ENCODE measurements at regions not wholly inside any gene's neighbourhood (a gene's known extent, or its start where the extent isn't known, plus 50 kb on each side); places are given as distances from the start of the nearest gene placed in this dataset.
A peak's percentile ranks its signal among the peaks of the same experiment; 100 is the strongest.
"Not testable (repeated sequence)": the region's sequence is repeated elsewhere in the genome, so short reads cannot be mapped to it uniquely, and the experiment has no call there.

DNA sequence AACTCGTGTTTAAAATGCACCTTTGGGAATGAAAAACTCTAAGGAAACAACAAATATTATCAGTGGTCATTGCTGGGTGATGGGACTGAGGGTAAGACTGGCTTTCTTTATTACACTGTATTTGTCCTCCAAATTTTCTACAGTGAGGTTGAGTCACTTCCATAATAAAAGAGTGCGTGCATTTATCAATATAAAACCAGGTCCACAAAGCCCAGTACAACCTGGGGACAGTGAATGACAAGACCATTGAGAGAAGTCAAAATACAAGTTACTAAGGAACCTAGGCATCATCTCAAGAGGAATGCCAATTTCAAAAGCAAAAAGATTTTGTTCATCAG lies 76.4 kb downstream of the MAGED4 start:
- Mint-ChIP-seq H3K4me3 (peak overlapping the region; percentile 92 to 98 (median 96)), H3K27me3 (ENCODE audit: low read depth in 3 of 3) (peaks cover 10 to 25% (median 11%) of the 10 kb centered on the region in 3 donors), H3K36me3 (no peaks in the 10 kb centered on the region), H3K9me3 (no peaks in the 10 kb centered on the region), H3K4me1 (peaks cover 14 to 17% of the 10 kb centered on the region in 2 donors), H3K27ac (peak overlapping the region; percentile 94 to 98 (median 96))
- DNase-seq, result no peak

- Mint-ChIP-seq H3K4me1 (peaks cover 14 to 17% of the 10 kb centered on the region in 2 donors), H3K27ac (peak overlapping the region; percentile 94 to 98 (median 96)), H3K27me3 (ENCODE audit: low read depth in 3 of 3) (peaks cover 10 to 25% (median 11%) of the 10 kb centered on the region in 3 donors), H3K4me3 (peak overlapping the region; percentile 92 to 98 (median 96)), H3K36me3 (no peaks in the 10 kb centered on the region), H3K9me3 (no peaks in the 10 kb centered on the region)
- DNase-seq, result peak; percentile 89 to 93 (median 92)
These were observed 76.9 kb downstream of the MAGED4 start for GRCh38 chrX:52261463-52262194.

DNA sequence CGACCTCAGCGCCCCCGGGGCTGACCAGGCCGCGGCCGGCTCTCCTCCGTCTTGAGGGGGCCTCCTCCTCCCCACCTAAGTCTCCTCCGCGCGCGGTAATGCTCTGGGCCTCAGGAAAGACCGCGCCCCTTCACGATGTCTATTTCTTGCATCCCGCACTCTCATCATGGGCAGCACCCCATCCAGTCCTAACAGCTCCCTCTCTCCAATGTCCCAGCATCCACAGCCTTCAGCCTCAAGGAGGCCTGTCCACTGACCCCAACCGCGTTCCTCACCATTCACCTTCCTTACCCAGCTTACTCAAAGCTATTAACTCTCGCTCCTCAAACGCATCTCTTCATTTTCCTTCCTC lies 77.5 kb downstream of the MAGED4 start:
- peaks cover 14 to 17% of the 10 kb centered on the region in 2 donors for H3K4me1 Mint-ChIP-seq
- peak overlapping the region; percentile 92 to 98 (median 96) for H3K4me3 Mint-ChIP-seq
- DNase-seq, result no peak
- peaks cover 9 to 25% (median 9%) of the 10 kb centered on the region in 3 donors for H3K27me3 Mint-ChIP-seq (ENCODE audit: low read depth in 3 of 3)
- no peaks in the 10 kb centered on the region for H3K36me3 Mint-ChIP-seq
- H3K27ac Mint-ChIP-seq, result peak overlapping the region; percentile 94 to 98 (median 96)
- no peaks in the 10 kb centered on the region for H3K9me3 Mint-ChIP-seq

- Mint-ChIP-seq H3K4me3 (no peak overlapping the region), H3K27ac (peak overlapping the region in 1 of 6 donors; percentile 58), H3K9me3 (no peaks in the 10 kb centered on the region), H3K36me3 (no peaks in the 10 kb centered on the region), H3K27me3 (ENCODE audit: low read depth in 3 of 3) (peaks cover 9 to 20% (median 9%) of the 10 kb centered on the region in 3 donors), H3K4me1 (peaks cover 14 to 17% of the 10 kb centered on the region in 2 donors)
- no peak for DNase-seq
These were observed 78.7 kb downstream of the MAGED4 start for GRCh38 chrX:52263417-52263816.

- no peaks in the 10 kb centered on the region for H3K9me3 Mint-ChIP-seq
- peaks cover 9 to 17% (median 12%) of the 10 kb centered on the region in 3 donors for H3K27me3 Mint-ChIP-seq (ENCODE audit: low read depth in 3 of 3)
- peaks cover 14 to 17% of the 10 kb centered on the region in 2 donors for H3K4me1 Mint-ChIP-seq
- H3K27ac Mint-ChIP-seq, result no peak overlapping the region
- DNase-seq, result no peak
- no peak overlapping the region for H3K4me3 Mint-ChIP-seq
- H3K36me3 Mint-ChIP-seq, result no peaks in the 10 kb centered on the region
These were observed 81.0 kb downstream of the MAGED4 start for GRCh38 chrX:52265713-52266112.

DNA sequence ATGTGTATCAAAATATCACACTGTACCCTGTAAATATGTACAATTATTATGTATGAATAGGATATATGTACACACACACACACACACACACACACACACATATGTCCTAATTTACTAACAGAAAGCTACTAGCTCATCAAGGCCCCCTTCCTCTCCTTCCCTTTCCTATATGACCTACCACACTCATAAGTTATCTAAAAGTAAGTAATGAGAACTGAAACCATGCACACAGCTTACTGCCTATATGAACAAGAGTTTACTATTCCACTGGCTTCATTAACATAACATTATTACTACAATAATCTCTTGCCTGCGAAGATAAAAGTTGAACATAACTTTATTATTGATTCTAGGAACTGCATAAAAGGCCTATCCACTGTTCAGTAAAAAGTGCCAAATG lies 83.8 kb downstream of the MAGED4 start:
- not testable (repeated sequence) for H3K9me3 Mint-ChIP-seq; H3K27me3 Mint-ChIP-seq (ENCODE audit: low read depth in 3 of 3); H3K4me1 Mint-ChIP-seq; DNase-seq; H3K27ac Mint-ChIP-seq; H3K36me3 Mint-ChIP-seq; H3K4me3 Mint-ChIP-seq

DNA sequence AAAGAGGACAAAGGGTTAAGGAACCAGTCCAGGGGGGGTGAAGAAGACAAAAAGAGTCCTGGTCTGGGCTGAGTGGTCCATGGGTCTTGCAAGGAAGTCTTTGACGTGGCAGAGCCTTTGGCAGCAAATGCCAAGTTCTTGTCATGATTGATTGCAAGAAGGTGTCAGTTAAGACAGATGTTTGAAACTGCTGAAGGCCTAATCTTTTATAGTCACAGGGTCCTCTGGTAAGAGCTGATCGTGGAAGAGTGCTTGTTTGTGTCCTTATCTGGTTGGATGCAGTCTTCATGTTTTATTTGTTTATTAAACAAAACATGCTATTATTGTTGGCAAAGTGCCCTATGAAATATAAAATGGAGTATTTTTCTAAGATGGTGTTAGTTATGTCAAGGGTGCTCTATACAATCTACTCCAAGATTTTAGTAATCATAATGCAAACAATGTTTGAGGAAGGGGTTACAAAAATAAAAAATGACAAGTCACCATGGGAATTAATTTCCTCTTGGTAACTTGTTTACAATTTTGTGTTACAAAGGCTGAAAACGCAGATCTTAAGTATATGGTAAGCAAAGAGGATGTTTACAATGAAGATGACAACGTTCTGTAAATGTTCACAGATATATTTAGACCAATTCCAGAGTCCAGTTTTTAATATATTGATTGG lies 85.9 kb downstream of the MAGED4 start:
- Mint-ChIP-seq H3K4me3 (no peak overlapping the region), H3K27me3 (ENCODE audit: low read depth in 3 of 3) (peaks cover 0 to 7% (median 5%) of the 10 kb centered on the region in 3 donors), H3K27ac (no peak overlapping the region), H3K36me3 (no peaks in the 10 kb centered on the region), H3K9me3 (no peaks in the 10 kb centered on the region), H3K4me1 (no peaks in the 10 kb centered on the region)
- DNase-seq, result no peak

DNA sequence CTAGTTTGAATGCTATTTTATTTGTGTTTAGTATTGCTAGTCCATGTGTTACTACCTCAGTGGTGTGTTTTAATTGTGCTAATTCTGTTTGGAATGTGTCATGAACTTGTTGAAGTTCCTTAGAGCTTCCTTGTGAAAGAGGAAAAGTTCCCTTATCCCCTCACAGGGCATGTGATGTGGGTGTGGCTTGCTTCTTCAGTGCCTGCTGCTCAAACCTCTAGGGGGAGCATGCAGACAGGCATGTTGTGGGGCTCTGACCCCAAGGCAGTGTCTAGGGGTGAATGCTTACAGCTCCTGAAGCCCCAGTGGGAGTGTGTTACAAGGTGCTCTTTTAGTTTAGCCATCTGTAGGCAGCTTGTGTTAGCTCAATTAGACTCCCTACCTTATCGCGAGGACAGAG lies 86.5 kb downstream of the MAGED4 start:
- Mint-ChIP-seq H3K36me3 (no peaks in the 10 kb centered on the region), H3K9me3 (no peaks in the 10 kb centered on the region), H3K4me3 (no peak overlapping the region), H3K27me3 (ENCODE audit: low read depth in 3 of 3) (peaks cover 0 to 6% (median 5%) of the 10 kb centered on the region in 3 donors), H3K4me1 (no peaks in the 10 kb centered on the region), H3K27ac (no peak overlapping the region)
- DNase-seq, result no peak

DNA sequence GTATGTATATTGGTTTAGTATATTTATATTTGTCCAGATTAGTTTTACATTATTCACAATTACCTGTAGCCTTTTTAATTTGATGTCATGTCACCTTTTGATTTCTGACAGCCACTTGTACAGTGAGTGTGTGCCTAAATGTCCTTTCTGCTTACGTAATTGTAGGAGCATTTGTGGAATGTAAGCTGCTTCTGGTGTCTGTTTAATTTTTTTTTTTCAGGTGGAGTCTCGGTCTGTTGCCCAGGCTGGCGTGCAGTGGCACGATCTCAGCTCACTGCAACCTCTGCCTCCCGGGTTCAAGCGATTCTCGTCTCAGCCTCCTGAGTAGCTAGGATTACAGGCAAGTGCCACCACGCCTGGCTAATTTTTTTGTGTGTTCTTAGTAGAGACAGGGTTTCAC lies 91.2 kb upstream of the XAGE2 start:
- Mint-ChIP-seq H3K27me3 (ENCODE audit: low read depth in 3 of 3) (peaks cover 0 to 9% (median 3%) of the 10 kb centered on the region in 3 donors), H3K4me3 (no peak overlapping the region), H3K9me3 (peaks cover 0 to 3% (median 0%) of the 10 kb centered on the region in 6 donors), H3K4me1 (no peaks in the 10 kb centered on the region), H3K36me3 (no peaks in the 10 kb centered on the region), H3K27ac (no peak overlapping the region)
- DNase-seq, result no peak

- H3K27ac Mint-ChIP-seq, result no peak overlapping the region
- H3K4me1 Mint-ChIP-seq, result no peaks in the 10 kb centered on the region
- no peaks in the 10 kb centered on the region for H3K36me3 Mint-ChIP-seq
- no peak overlapping the region for H3K4me3 Mint-ChIP-seq
- H3K27me3 Mint-ChIP-seq (ENCODE audit: low read depth in 3 of 3), result peaks cover 2 to 9% (median 4%) of the 10 kb centered on the region in 3 donors
- H3K9me3 Mint-ChIP-seq, result peaks cover 0 to 3% (median 0%) of the 10 kb centered on the region in 6 donors
- no peak for DNase-seq
These were observed 88.0 kb upstream of the XAGE2 start for GRCh38 chrX:52280812-52281211.

GRCh38 chrX:52284865-52285264 lies 84.0 kb upstream of the XAGE2 start:
- H3K9me3 Mint-ChIP-seq, result peaks cover 0 to 3% (median 0%) of the 10 kb centered on the region in 6 donors
- H3K27ac Mint-ChIP-seq, result no peak overlapping the region
- peaks cover 2 to 5% (median 4%) of the 10 kb centered on the region in 3 donors for H3K27me3 Mint-ChIP-seq (ENCODE audit: low read depth in 3 of 3)
- H3K36me3 Mint-ChIP-seq, result no peaks in the 10 kb centered on the region
- no peak overlapping the region for H3K4me3 Mint-ChIP-seq
- no peaks in the 10 kb centered on the region for H3K4me1 Mint-ChIP-seq
- DNase-seq, result no peak

GRCh38 chrX:52298968-52299367 lies 69.9 kb upstream of the XAGE2 start:
- H3K9me3 Mint-ChIP-seq; H3K27ac Mint-ChIP-seq; H3K27me3 Mint-ChIP-seq (ENCODE audit: low read depth in 3 of 3); H3K4me1 Mint-ChIP-seq; H3K4me3 Mint-ChIP-seq; DNase-seq; H3K36me3 Mint-ChIP-seq: not testable (repeated sequence)

DNA sequence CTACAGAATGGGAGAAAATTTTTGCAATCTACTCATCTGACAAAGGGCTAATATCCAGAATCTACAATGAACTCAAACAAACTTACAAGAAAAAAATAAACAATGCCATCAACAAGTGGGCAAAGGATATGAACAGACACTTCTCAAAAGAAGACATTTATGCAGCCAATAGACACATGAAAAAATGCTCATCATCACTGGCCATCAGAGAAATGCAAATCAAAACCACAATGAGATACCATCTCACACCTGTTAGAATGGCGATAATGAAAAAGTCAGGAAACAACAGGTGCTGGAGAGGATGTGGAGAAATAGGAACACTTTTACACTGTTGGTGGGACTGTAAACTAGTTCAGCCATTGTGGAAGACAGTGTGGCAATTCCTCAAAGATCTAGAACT lies 60.3 kb upstream of the XAGE2 start:
- not testable (repeated sequence) for H3K36me3 Mint-ChIP-seq; DNase-seq; H3K4me1 Mint-ChIP-seq; H3K27me3 Mint-ChIP-seq (ENCODE audit: low read depth in 3 of 3); H3K27ac Mint-ChIP-seq; H3K9me3 Mint-ChIP-seq; H3K4me3 Mint-ChIP-seq
